ENCODE measurements at regions not wholly inside any gene's neighbourhood (a gene's known extent, or its start where the extent isn't known, plus 50 kb on each side); places are given as distances from the start of the nearest gene placed in this dataset.
"Not testable (repeated sequence)": the region's sequence is repeated elsewhere in the genome, so short reads cannot be mapped to it uniquely, and the experiment has no call there.

- Mint-ChIP-seq H3K4me1 (peaks cover 24% of the 10 kb centered on the region), H3K4me3 (no peak overlapping the region), H3K36me3 (no peaks in the 10 kb centered on the region), H3K9me3 (peaks cover 5% of the 10 kb centered on the region), H3K27ac (no peak overlapping the region)
- ATAC-seq (no peak), DNase-seq (ENCODE audit: low spot score in 2 of 2) (no peak)
Observed at GRCh38 chr14:65177551-65177950, 75.2 kb upstream of the MAX start.

- peak overlapping the region; percentile 26 for H3K27ac Mint-ChIP-seq
- H3K4me3 Mint-ChIP-seq = not testable (repeated sequence)
Observed at GRCh38 chr14:65179231-65179630, 76.9 kb upstream of the MAX start.

GRCh38 chr14:65179918-65180724, 77.8 kb upstream of the MAX start:
- H3K27ac Mint-ChIP-seq = peak overlapping the region; percentile 83

More at GRCh38 chr14:65179231-65179630, 76.9 kb upstream of the MAX start:
- H3K9me3 Mint-ChIP-seq; H3K36me3 Mint-ChIP-seq; DNase-seq (ENCODE audit: low spot score in 2 of 2); ATAC-seq: not testable (repeated sequence)
- peaks cover 18% of the 10 kb centered on the region for H3K4me1 Mint-ChIP-seq

GRCh38 chr14:65180725-65181025, 78.4 kb upstream of the MAX start:
- no peaks in the 10 kb centered on the region for H3K36me3 Mint-ChIP-seq
- H3K9me3 Mint-ChIP-seq = peaks cover 8% of the 10 kb centered on the region
- H3K4me3 Mint-ChIP-seq = peak overlapping the region; percentile 40
- DNase-seq (ENCODE audit: low spot score in 2 of 2) = no peak
- peak overlapping the region; percentile 83 for H3K27ac Mint-ChIP-seq
- ATAC-seq = peak; percentile 1
- H3K4me1 Mint-ChIP-seq = peaks cover 19% of the 10 kb centered on the region

More at GRCh38 chr14:65179918-65180724, 77.8 kb upstream of the MAX start:
- peak; percentile 14 to 75 for DNase-seq (ENCODE audit: low spot score in 2 of 2)
- Mint-ChIP-seq H3K9me3 (peaks cover 8% of the 10 kb centered on the region), H3K4me3 (peak overlapping the region; percentile 40), H3K36me3 (no peaks in the 10 kb centered on the region), H3K4me1 (peaks cover 18% of the 10 kb centered on the region)
- ATAC-seq = peak; percentile 94

GRCh38 chr14:65184032-65184764, 81.9 kb upstream of the MAX start:
- no peak overlapping the region for H3K4me3 Mint-ChIP-seq
- ATAC-seq = peak; percentile 63
- H3K9me3 Mint-ChIP-seq = peaks cover 8% of the 10 kb centered on the region
- peaks cover 21% of the 10 kb centered on the region for H3K4me1 Mint-ChIP-seq
- H3K27ac Mint-ChIP-seq = no peak overlapping the region
- H3K36me3 Mint-ChIP-seq = no peaks in the 10 kb centered on the region
- no peak for DNase-seq (ENCODE audit: low spot score in 2 of 2)

GRCh38 chr14:65185829-65186228, 83.5 kb upstream of the MAX start:
- Mint-ChIP-seq H3K9me3 (peaks cover 8% of the 10 kb centered on the region), H3K4me1 (peaks cover 6% of the 10 kb centered on the region), H3K4me3 (no peak overlapping the region), H3K36me3 (no peaks in the 10 kb centered on the region), H3K27ac (no peak overlapping the region)
- DNase-seq (ENCODE audit: low spot score in 2 of 2) = no peak
- ATAC-seq = no peak

- H3K4me3 Mint-ChIP-seq = no peak overlapping the region
- DNase-seq (ENCODE audit: low spot score in 2 of 2) = no peak
- ATAC-seq = no peak
- H3K27ac Mint-ChIP-seq = no peak overlapping the region
- H3K4me1 Mint-ChIP-seq = peaks cover 6% of the 10 kb centered on the region
- no peaks in the 10 kb centered on the region for H3K36me3 Mint-ChIP-seq
- H3K9me3 Mint-ChIP-seq = peaks cover 7% of the 10 kb centered on the region
Observed at GRCh38 chr14:65186951-65187350, 84.6 kb upstream of the MAX start.

- ATAC-seq (no peak), DNase-seq (ENCODE audit: low spot score in 2 of 2) (no peak)
- Mint-ChIP-seq H3K9me3 (peaks cover 2% of the 10 kb centered on the region), H3K36me3 (no peaks in the 10 kb centered on the region), H3K4me3 (no peak overlapping the region), H3K27ac (no peak overlapping the region), H3K4me1 (peaks cover 6% of the 10 kb centered on the region)
Observed at GRCh38 chr14:65187421-65188049, 85.2 kb upstream of the MAX start.

GRCh38 chr14:65190312-65190711, 88.0 kb upstream of the MAX start:
- Mint-ChIP-seq H3K4me3 (no peak overlapping the region), H3K9me3 (no peaks in the 10 kb centered on the region), H3K27ac (no peak overlapping the region), H3K36me3 (no peaks in the 10 kb centered on the region), H3K4me1 (peaks cover 6% of the 10 kb centered on the region)
- ATAC-seq (no peak), DNase-seq (ENCODE audit: low spot score in 2 of 2) (no peak)

GRCh38 chr14:65191716-65192115, 89.4 kb upstream of the MAX start:
- Mint-ChIP-seq H3K9me3 (no peaks in the 10 kb centered on the region), H3K27ac (no peak overlapping the region), H3K4me1 (no peaks in the 10 kb centered on the region), H3K36me3 (no peaks in the 10 kb centered on the region), H3K4me3 (no peak overlapping the region)
- DNase-seq (ENCODE audit: low spot score in 2 of 2) (no peak), ATAC-seq (peak; percentile 24)

- no peak for ATAC-seq
- Mint-ChIP-seq H3K4me3 (no peak overlapping the region), H3K4me1 (no peaks in the 10 kb centered on the region), H3K9me3 (no peaks in the 10 kb centered on the region), H3K36me3 (no peaks in the 10 kb centered on the region), H3K27ac (no peak overlapping the region)
- no peak for DNase-seq (ENCODE audit: low spot score in 2 of 2)
Observed at GRCh38 chr14:65192686-65193085, 90.4 kb upstream of the MAX start.

GRCh38 chr14:65193916-65194590, 91.7 kb upstream of the MAX start:
- Mint-ChIP-seq H3K9me3 (no peaks in the 10 kb centered on the region), H3K4me3 (no peak overlapping the region), H3K27ac (no peak overlapping the region), H3K36me3 (no peaks in the 10 kb centered on the region), H3K4me1 (no peaks in the 10 kb centered on the region)
- ATAC-seq (no peak), DNase-seq (ENCODE audit: low spot score in 2 of 2) (no peak)

- Mint-ChIP-seq H3K4me1 (no peaks in the 10 kb centered on the region), H3K9me3 (no peaks in the 10 kb centered on the region), H3K4me3 (no peak overlapping the region), H3K36me3 (no peaks in the 10 kb centered on the region), H3K27ac (no peak overlapping the region)
- ATAC-seq (peak; percentile 34), DNase-seq (ENCODE audit: low spot score in 2 of 2) (no peak)
Observed at GRCh38 chr14:65195042-65195719, 92.9 kb upstream of the MAX start.

GRCh38 chr14:65198346-65198745, 96.0 kb upstream of the MAX start:
- no peaks in the 10 kb centered on the region for H3K4me1 Mint-ChIP-seq
- H3K36me3 Mint-ChIP-seq = no peaks in the 10 kb centered on the region
- H3K4me3 Mint-ChIP-seq = no peak overlapping the region
- H3K9me3 Mint-ChIP-seq = peaks cover 2% of the 10 kb centered on the region
- DNase-seq (ENCODE audit: low spot score in 2 of 2) (no peak), ATAC-seq (no peak)
- H3K27ac Mint-ChIP-seq = no peak overlapping the region

GRCh38 chr14:65200454-65200853, 98.1 kb upstream of the MAX start:
- peaks cover 2% of the 10 kb centered on the region for H3K9me3 Mint-ChIP-seq
- H3K4me3 Mint-ChIP-seq = no peak overlapping the region
- peaks cover 5% of the 10 kb centered on the region for H3K36me3 Mint-ChIP-seq
- DNase-seq (ENCODE audit: low spot score in 2 of 2) = no peak
- no peak for ATAC-seq
- no peak overlapping the region for H3K27ac Mint-ChIP-seq
- H3K4me1 Mint-ChIP-seq = peaks cover 11% of the 10 kb centered on the region

All from stimulated activated effector memory CD8-positive, alpha-beta T cell treated with anti-CD3 and anti-CD28 coated beads, Interleukin-12 subunit alpha, Interleukin-12 subunit beta, amount 100 ng/mL, for 72 hours (primary cell).